Naive thymus-derived CD4-positive, alpha-beta T cell (primary cell): ENCODE measurements at regions not wholly inside any gene's neighbourhood (a gene's known extent, or its start where the extent isn't known, plus 50 kb on each side); places are given as distances from the start of the nearest gene placed in this dataset.

Experiments used
- ATAC-seq: fragments of 150-1000 bp; cut with Tn5 transposase; 2 replicates; pipeline ENCODE4 v1.10.0; 2021; ENCODE audit warnings: mild to moderate bottlenecking, moderate library complexity
- CTCF ChIA-PET: fragments of 350-600 bp; sonication (Branson Sonifier 250); formaldehyde crosslinking; loops from one replicate; lab custom pipeline; 2021; ENCODE audit warnings: antibody characterized with exemption; lab: Charles Lee
- POLR2A ChIA-PET: fragments of 350-600 bp; sonication (Branson Sonifier 250); formaldehyde crosslinking; loops from one replicate; lab custom pipeline; 2021; ENCODE audit warnings: antibody characterized with exemption, inconsistent platforms; lab: Charles Lee
- DNase-seq, 9 donors: peaks; one replicate each; pipeline versions ENCODE4 v3.0.0 to v3.0.0-alpha.2; 2020 to 2022; ENCODE audit warnings: mixed read lengths in 1 of 9
- H3K27ac ChIP-seq: one replicate; pipeline ENCODE4 v1.7.0; 2013; ENCODE audit warnings: mild to moderate bottlenecking, low read depth, low read length, moderate library complexity
- H3K27me3 ChIP-seq, 2 donors: one replicate each; pipeline ENCODE4 v1.7.0; 2013; ENCODE audit warnings: low read length in 2 of 2, mild to moderate bottlenecking in 2 of 2, moderate library complexity in 2 of 2; ENCODE audit not compliant: control insufficient read depth in 2 of 2, insufficient read depth in 2 of 2
- H3K36me3 ChIP-seq, 3 experiments: 1 replicate in 2 of 3; 2 replicates in 1 of 3; pipeline ENCODE4 v1.7.0; 2013; ENCODE audit warnings: low read length in 3 of 3, mild to moderate bottlenecking in 3 of 3, moderate library complexity in 1 of 3; ENCODE audit not compliant: insufficient read depth in 3 of 3, control insufficient read depth in 2 of 3
- H3K4me1 ChIP-seq, 2 donors: one replicate each; pipeline ENCODE4 v1.7.0; 2013; ENCODE audit warnings: low read length in 2 of 2, mild to moderate bottlenecking in 2 of 2, moderate library complexity in 1 of 2; ENCODE audit not compliant: control insufficient read depth in 2 of 2, insufficient read depth in 2 of 2
- H3K4me3 ChIP-seq: 2 replicates; pipeline ENCODE4 v1.7.0; 2013; ENCODE audit warnings: mild to moderate bottlenecking, low read length
- H3K9me3 ChIP-seq, 3 experiments: 1 replicate in 2 of 3; 2 replicates in 1 of 3; pipeline ENCODE4 v1.7.0; 2013; ENCODE audit warnings: low read length in 3 of 3; ENCODE audit not compliant: control insufficient read depth in 2 of 3
- H3K27ac Mint-ChIP-seq, 9 donors: one replicate each; pipeline ENCODE4 v1.8.0; 2020 to 2022; ENCODE audit warnings: mixed read lengths in 9 of 9, mild to moderate bottlenecking in 8 of 9, moderate library complexity in 5 of 9, inconsistent platforms in 2 of 9
- H3K27me3 Mint-ChIP-seq, 5 donors: one replicate each; pipeline ENCODE4 v1.8.0; 2021 to 2022; ENCODE audit warnings: mixed read lengths in 5 of 5, mild to moderate bottlenecking in 1 of 5
- H3K36me3 Mint-ChIP-seq, 5 donors: one replicate each; pipeline ENCODE4 v1.8.0; 2020 to 2022; ENCODE audit warnings: mixed read lengths in 5 of 5, mild to moderate bottlenecking in 3 of 5, inconsistent platforms in 1 of 5
- H3K4me1 Mint-ChIP-seq, 7 donors: one replicate each; pipeline ENCODE4 v1.8.0; 2020 to 2022; ENCODE audit warnings: mixed read lengths in 7 of 7, mild to moderate bottlenecking in 3 of 7, inconsistent platforms in 1 of 7
- H3K4me3 Mint-ChIP-seq, 10 donors: one replicate each; pipeline ENCODE4 v1.8.0; 2020 to 2022; ENCODE audit warnings: mild to moderate bottlenecking in 10 of 10, mixed read lengths in 10 of 10, moderate library complexity in 6 of 10, inconsistent platforms in 2 of 10
- H3K9me3 Mint-ChIP-seq, 11 donors: one replicate each; pipeline ENCODE4 v1.8.0; 2020 to 2022; ENCODE audit warnings: mixed read lengths in 11 of 11, mild to moderate bottlenecking in 4 of 11, inconsistent platforms in 1 of 11, moderate library complexity in 1 of 11
- intact Hi-C, 2 donors: fragments of 100-400 bp; cut with micrococcal nuclease; formaldehyde crosslinking; loops; one replicate each; pipeline ENCODE4 v1.15.1; 2023

DNA sequence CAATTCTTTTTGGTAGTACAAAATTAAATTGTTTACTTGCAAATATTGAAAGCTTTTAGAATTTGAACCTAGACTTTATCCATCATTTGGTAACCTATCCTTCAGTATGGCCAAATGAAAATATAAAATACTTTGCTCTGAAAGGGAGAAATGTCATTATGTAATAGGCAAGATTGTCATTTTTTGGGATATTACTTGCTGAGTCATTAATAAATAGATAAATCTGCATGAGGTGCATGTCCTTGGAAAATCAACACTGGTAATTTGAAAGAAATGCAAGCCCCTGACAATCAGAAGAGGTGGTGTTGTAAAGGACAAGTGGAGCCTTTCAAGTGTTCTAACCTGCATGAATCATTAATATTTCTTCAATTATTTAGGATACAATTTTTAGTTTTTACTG, 231.8 kb upstream of the CCNG1 start:
- ATAC-seq = no peak
- H3K27me3 Mint-ChIP-seq = peaks cover 0 to 4% (median 0%) of the 10 kb centered on the region in 5 donors
- no peaks in the 10 kb centered on the region for H3K36me3 ChIP-seq
- POLR2A ChIA-PET = no interaction called here
- no peaks in the 10 kb centered on the region for H3K36me3 Mint-ChIP-seq
- no peak overlapping the region for H3K4me3 Mint-ChIP-seq
- no peak overlapping the region for H3K27ac Mint-ChIP-seq
- no peaks in the 10 kb centered on the region for H3K4me1 Mint-ChIP-seq
- H3K4me1 ChIP-seq = no peaks in the 10 kb centered on the region
- intact Hi-C loops = no loop called here
- peaks cover 2 to 30% (median 5%) of the 10 kb centered on the region in 11 donors for H3K9me3 Mint-ChIP-seq
- no peaks in the 10 kb centered on the region for H3K9me3 ChIP-seq
- H3K4me3 ChIP-seq = no peak overlapping the region
- DNase-seq = no peak
- CTCF ChIA-PET = no interaction called here
- H3K27me3 ChIP-seq = no peaks in the 10 kb centered on the region
- no peak overlapping the region for H3K27ac ChIP-seq

DNA sequence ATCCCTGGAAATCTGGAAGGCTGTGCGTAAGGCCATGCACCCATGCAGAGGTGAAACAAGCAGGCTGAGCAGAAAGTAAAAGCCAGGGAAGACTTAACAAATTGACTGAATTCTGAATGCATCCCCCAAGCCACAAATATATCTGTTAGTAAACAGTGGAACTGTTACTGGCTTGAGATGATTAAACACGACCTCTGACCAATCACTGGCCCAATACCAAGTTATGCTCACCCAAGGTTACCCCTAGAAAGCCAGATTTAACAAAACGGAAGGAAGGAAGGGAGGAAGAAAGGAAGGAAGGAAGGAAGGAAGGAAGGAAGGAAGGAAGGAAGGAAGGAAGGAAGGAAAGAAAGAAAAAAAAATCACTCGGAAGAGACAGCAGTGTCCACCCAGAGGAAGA, 215.8 kb upstream of the CCNG1 start:
- Histone ChIP-seq H3K36me3 (no peaks in the 10 kb centered on the region), H3K4me3 (no peak overlapping the region), H3K9me3 (no peaks in the 10 kb centered on the region), H3K27ac (no peak overlapping the region), H3K27me3 (no peaks in the 10 kb centered on the region), H3K4me1 (no peaks in the 10 kb centered on the region)
- DNase-seq = no peak
- ChIA-PET CTCF (no interaction called here), POLR2A (no interaction called here)
- H3K27me3 Mint-ChIP-seq = no peaks in the 10 kb centered on the region
- H3K4me1 Mint-ChIP-seq = no peaks in the 10 kb centered on the region
- no peak overlapping the region for H3K27ac Mint-ChIP-seq
- H3K4me3 Mint-ChIP-seq = no peak overlapping the region
- intact Hi-C loops = no loop called here
- no peaks in the 10 kb centered on the region for H3K36me3 Mint-ChIP-seq
- no peak for ATAC-seq
- peaks cover 0 to 18% (median 5%) of the 10 kb centered on the region in 11 donors for H3K9me3 Mint-ChIP-seq

DNA sequence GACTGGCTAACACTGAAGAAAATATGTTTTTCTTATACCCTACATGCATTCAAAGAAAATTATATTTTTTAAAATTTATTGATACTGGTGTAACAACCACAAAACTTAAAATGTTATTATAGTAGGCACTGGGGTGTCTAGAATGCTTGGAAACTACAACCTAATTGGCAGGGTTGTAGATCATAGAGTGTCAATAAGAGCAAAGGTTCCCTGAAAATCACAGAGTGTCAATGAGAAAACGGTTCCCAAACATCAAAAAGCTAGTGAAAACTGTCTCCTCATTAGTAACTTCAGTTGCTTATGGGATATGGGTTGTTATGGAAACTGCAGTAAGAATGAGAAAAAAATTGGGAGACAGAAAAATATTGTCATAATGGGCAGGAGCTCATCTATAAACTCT, 214.4 kb upstream of the CCNG1 start:
- H3K4me3 Mint-ChIP-seq = no peak overlapping the region
- no peak overlapping the region for H3K4me3 ChIP-seq
- ATAC-seq (no peak), DNase-seq (no peak)
- H3K27me3 Mint-ChIP-seq = no peaks in the 10 kb centered on the region
- H3K36me3 ChIP-seq = no peaks in the 10 kb centered on the region
- intact Hi-C loops = no loop called here
- H3K4me1 Mint-ChIP-seq = no peaks in the 10 kb centered on the region
- H3K36me3 Mint-ChIP-seq = no peaks in the 10 kb centered on the region
- CTCF ChIA-PET = no interaction called here
- no peak overlapping the region for H3K27ac ChIP-seq
- no peaks in the 10 kb centered on the region for H3K27me3 ChIP-seq
- no peak overlapping the region for H3K27ac Mint-ChIP-seq
- POLR2A ChIA-PET = no interaction called here
- H3K9me3 ChIP-seq = no peaks in the 10 kb centered on the region
- H3K4me1 ChIP-seq = no peaks in the 10 kb centered on the region
- H3K9me3 Mint-ChIP-seq = peaks cover 0 to 17% (median 5%) of the 10 kb centered on the region in 11 donors

DNA sequence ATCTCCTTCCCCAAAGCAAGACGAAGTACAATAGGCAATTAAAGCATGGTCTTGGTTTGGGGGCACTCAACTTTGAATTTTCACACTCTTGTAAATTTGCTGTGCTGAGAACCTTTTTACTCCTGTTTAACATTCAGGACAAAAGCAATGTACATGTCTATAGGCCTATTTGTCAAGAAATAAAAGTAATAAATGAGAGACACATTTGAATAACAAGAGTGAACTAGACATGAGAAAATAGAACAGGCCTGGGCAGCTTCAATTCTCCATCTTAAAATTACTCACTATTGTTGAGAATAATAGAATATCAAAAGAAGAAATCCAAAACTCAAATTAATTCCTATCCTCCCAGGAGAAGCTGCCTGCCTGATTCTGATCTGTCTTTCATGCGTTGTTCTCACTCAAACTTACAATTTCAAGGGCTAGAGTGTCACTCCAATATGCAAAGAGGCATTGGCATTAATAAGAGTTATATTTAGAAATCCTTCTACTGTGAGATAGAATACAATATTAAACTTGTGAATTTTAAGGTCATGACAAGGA, 192.9 kb upstream of the CCNG1 start:
- H3K27ac ChIP-seq = no peak overlapping the region
- Mint-ChIP-seq H3K4me3 (no peak overlapping the region), H3K9me3 (peaks cover 0 to 5% (median 0%) of the 10 kb centered on the region in 11 donors), H3K4me1 (no peaks in the 10 kb centered on the region), H3K36me3 (no peaks in the 10 kb centered on the region), H3K27me3 (peaks cover 0 to 4% (median 0%) of the 10 kb centered on the region in 5 donors), H3K27ac (no peak overlapping the region)
- no peaks in the 10 kb centered on the region for H3K9me3 ChIP-seq
- H3K36me3 ChIP-seq = no peaks in the 10 kb centered on the region
- ATAC-seq (no peak), DNase-seq (no peak)
- intact Hi-C loops = no loop called here
- CTCF ChIA-PET = no interaction called here
- no peak overlapping the region for H3K4me3 ChIP-seq
- H3K4me1 ChIP-seq = no peaks in the 10 kb centered on the region
- no peaks in the 10 kb centered on the region for H3K27me3 ChIP-seq
- POLR2A ChIA-PET = no interaction called here

DNA sequence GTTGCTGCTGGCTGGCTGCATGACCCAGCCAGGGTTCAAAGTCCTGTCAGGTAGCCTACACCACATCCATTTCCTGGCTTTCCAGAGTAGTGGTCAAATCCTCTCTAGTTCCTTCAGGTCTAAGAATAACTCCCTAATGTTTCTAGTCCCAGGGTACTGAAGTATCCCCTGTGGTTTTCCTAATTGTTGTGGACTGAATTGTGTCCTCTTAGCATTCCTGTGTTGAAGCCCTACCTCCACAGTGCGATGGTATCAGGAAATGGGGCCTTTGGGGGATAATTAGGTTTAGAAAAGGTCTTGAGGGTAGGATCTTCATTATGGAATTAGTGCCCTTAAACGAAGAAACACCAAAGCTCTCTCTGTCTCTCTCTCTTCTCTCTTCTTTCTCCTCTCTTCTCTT, 191.8 kb upstream of the CCNG1 start:
- no peak for ATAC-seq
- no peak overlapping the region for H3K4me3 ChIP-seq
- H3K27ac ChIP-seq = no peak overlapping the region
- H3K27me3 ChIP-seq = no peaks in the 10 kb centered on the region
- H3K27me3 Mint-ChIP-seq = peaks cover 0 to 4% (median 0%) of the 10 kb centered on the region in 5 donors
- ChIA-PET CTCF (no interaction called here), POLR2A (no interaction called here)
- DNase-seq = no peak
- intact Hi-C loops = no loop called here
- no peaks in the 10 kb centered on the region for H3K9me3 ChIP-seq
- H3K36me3 Mint-ChIP-seq = no peaks in the 10 kb centered on the region
- H3K4me3 Mint-ChIP-seq = no peak overlapping the region
- H3K4me1 Mint-ChIP-seq = no peaks in the 10 kb centered on the region
- H3K4me1 ChIP-seq = no peaks in the 10 kb centered on the region
- no peak overlapping the region for H3K27ac Mint-ChIP-seq
- H3K36me3 ChIP-seq = no peaks in the 10 kb centered on the region
- H3K9me3 Mint-ChIP-seq = peaks cover 0 to 5% (median 0%) of the 10 kb centered on the region in 11 donors

- no peaks in the 10 kb centered on the region for H3K4me1 Mint-ChIP-seq
- ATAC-seq (no peak), DNase-seq (no peak)
- CTCF ChIA-PET = no interaction called here
- POLR2A ChIA-PET = no interaction called here
- H3K36me3 ChIP-seq = no peaks in the 10 kb centered on the region
- H3K27ac Mint-ChIP-seq = no peak overlapping the region
- H3K4me1 ChIP-seq = no peaks in the 10 kb centered on the region
- no peak overlapping the region for H3K27ac ChIP-seq
- no peaks in the 10 kb centered on the region for H3K36me3 Mint-ChIP-seq
- no peak overlapping the region for H3K4me3 Mint-ChIP-seq
- no peaks in the 10 kb centered on the region for H3K27me3 ChIP-seq
- H3K9me3 Mint-ChIP-seq = peaks cover 0 to 2% (median 0%) of the 10 kb centered on the region in 11 donors
- no peaks in the 10 kb centered on the region for H3K9me3 ChIP-seq
- no peak overlapping the region for H3K4me3 ChIP-seq
- intact Hi-C loops = no loop called here
- H3K27me3 Mint-ChIP-seq = peaks cover 0 to 2% (median 0%) of the 10 kb centered on the region in 5 donors
Observed at GRCh38 chr5:163248333-163248732, 189.1 kb upstream of the CCNG1 start.

DNA sequence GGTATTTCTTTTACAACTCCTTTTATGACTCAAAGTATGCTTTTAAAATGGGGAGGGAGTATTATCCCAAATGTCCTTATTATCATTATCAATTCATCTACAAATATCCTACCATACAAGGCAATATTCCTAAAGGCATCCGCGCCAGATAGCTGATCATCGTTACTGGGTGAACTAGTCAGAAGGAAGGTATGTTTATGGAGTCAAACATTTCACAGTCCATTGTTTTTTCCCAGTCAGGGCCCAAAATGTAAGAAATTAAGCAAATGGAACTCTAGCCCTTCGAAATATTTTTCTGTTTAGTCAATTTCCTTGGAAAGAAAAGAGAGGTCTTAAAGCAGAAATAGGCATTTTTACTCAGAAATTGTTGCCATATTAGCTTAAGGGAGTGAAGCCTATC, 188.5 kb upstream of the CCNG1 start:
- Histone ChIP-seq H3K27ac (no peak overlapping the region), H3K4me1 (no peaks in the 10 kb centered on the region), H3K9me3 (no peaks in the 10 kb centered on the region), H3K27me3 (no peaks in the 10 kb centered on the region), H3K36me3 (no peaks in the 10 kb centered on the region), H3K4me3 (no peak overlapping the region)
- peaks cover 0 to 2% (median 0%) of the 10 kb centered on the region in 11 donors for H3K9me3 Mint-ChIP-seq
- ATAC-seq (no peak), DNase-seq (no peak)
- ChIA-PET CTCF (no interaction called here), POLR2A (no interaction called here)
- no peaks in the 10 kb centered on the region for H3K36me3 Mint-ChIP-seq
- intact Hi-C loops = no loop called here
- no peak overlapping the region for H3K27ac Mint-ChIP-seq
- H3K4me1 Mint-ChIP-seq = no peaks in the 10 kb centered on the region
- H3K4me3 Mint-ChIP-seq = no peak overlapping the region
- peaks cover 0 to 7% (median 0%) of the 10 kb centered on the region in 5 donors for H3K27me3 Mint-ChIP-seq
